CD4-positive, alpha-beta T cell (primary cell): ENCODE measurements at regions not wholly inside any gene's neighbourhood (a gene's known extent, or its start where the extent isn't known, plus 50 kb on each side); places are given as distances from the start of the nearest gene placed in this dataset.

Source experiments
- ATAC-seq: fragments of 200-7000 bp; cut with Tn5 transposase; one replicate; pipeline ENCODE4 v1.10.0; 2022; ENCODE audit warnings: mild to moderate bottlenecking; ENCODE audit not compliant: poor library complexity
- CTCF ChIA-PET: fragments of 350-600 bp; sonication (Branson Sonifier 250); formaldehyde crosslinking; loops from one replicate; lab custom pipeline; 2021; ENCODE audit warnings: antibody characterized with exemption, inconsistent platforms; lab: Charles Lee
- POLR2A ChIA-PET: fragments of 350-600 bp; sonication (Branson Sonifier 250); formaldehyde crosslinking; loops from one replicate; lab custom pipeline; 2021; ENCODE audit warnings: antibody characterized with exemption, inconsistent platforms; lab: Charles Lee
- DNase-seq, 14 experiments: peaks; one replicate each; pipeline ENCODE4 v3.0.0-alpha.2; 2013 to 2020; ENCODE audit warnings: mixed read lengths in 2 of 14
- H3K27ac ChIP-seq, 2 donors: one replicate each; pipeline versions ENCODE4 v1.5.1 to v1.7.0; 2013; ENCODE audit warnings: low read length in 2 of 2, low read depth in 1 of 2, mild to moderate bottlenecking in 1 of 2
- H3K27me3 ChIP-seq, 2 experiments: 1 replicate in 1 of 2; 2 replicates in 1 of 2; pipeline versions ENCODE4 v1.6.1 to v1.7.0; 2013; ENCODE audit warnings: low read length in 2 of 2, control low read depth in 1 of 2, mild to moderate bottlenecking in 1 of 2, moderate library complexity in 1 of 2; ENCODE audit not compliant: insufficient read depth in 2 of 2, control insufficient read depth in 1 of 2
- H3K36me3 ChIP-seq: one replicate; pipeline ENCODE4 v1.6.1; 2013; ENCODE audit warnings: low read length, control low read depth; ENCODE audit not compliant: insufficient read depth
- H3K4me1 ChIP-seq: one replicate; pipeline ENCODE4 v1.6.1; 2013; ENCODE audit warnings: low read length, control low read depth; ENCODE audit not compliant: insufficient read depth
- H3K4me3 ChIP-seq: one replicate; pipeline ENCODE4 v1.5.1; 2013; ENCODE audit warnings: mild to moderate bottlenecking, low read length, moderate library complexity
- H3K9me3 ChIP-seq, 2 experiments: 1 replicate in 1 of 2; 2 replicates in 1 of 2; pipeline versions ENCODE4 v1.6.1 to v1.7.0; 2013; ENCODE audit warnings: low read length in 2 of 2, mild to moderate bottlenecking in 2 of 2, control low read depth in 1 of 2, moderate library complexity in 1 of 2; ENCODE audit not compliant: control insufficient read depth in 1 of 2, insufficient read depth in 1 of 2
- H3K27ac Mint-ChIP-seq: one replicate; pipeline ENCODE4 v1.8.0; 2020; ENCODE audit warnings: mixed read lengths
- H3K27me3 Mint-ChIP-seq: one replicate; pipeline ENCODE4 v1.8.0; 2021; ENCODE audit warnings: mixed read lengths
- H3K36me3 Mint-ChIP-seq: one replicate; pipeline ENCODE4 v1.8.0; 2021; ENCODE audit warnings: low read depth, mixed read lengths
- H3K4me1 Mint-ChIP-seq: one replicate; pipeline ENCODE4 v1.8.0; 2021; ENCODE audit warnings: low read depth, mixed read lengths
- H3K4me3 Mint-ChIP-seq: one replicate; pipeline ENCODE4 v1.8.0; 2020; ENCODE audit warnings: mild to moderate bottlenecking, mixed read lengths
- H3K9me3 Mint-ChIP-seq: one replicate; pipeline ENCODE4 v1.8.0; 2020; ENCODE audit warnings: mixed read lengths
- CTCF ChIP-seq: fragments of 200-600 bp; IDR thresholded peaks from one replicate; pipeline ENCODE4 v1.8.0; 2022; ENCODE audit warnings: antibody characterized with exemption, mild to moderate bottlenecking
- intact Hi-C, 2 experiments: fragments of 100-400 bp; cut with DNase I in 1 of 2; cut with micrococcal nuclease in 1 of 2; formaldehyde crosslinking; loops; one replicate each; pipeline versions ENCODE4 v1.15.1 to v1.9.0; 2023 to 2025; cut with DNase I, micrococcal nuclease

GRCh38 chr4:8704632-8705031 is 112.1 kb downstream of the CPZ start:
- DNase-seq, result no peak
- peaks cover 0 to 37% of the 10 kb centered on the region in 2 experiments for H3K9me3 ChIP-seq
- no peak overlapping the region for H3K4me3 ChIP-seq
- no peaks in the 10 kb centered on the region for H3K4me1 Mint-ChIP-seq
- POLR2A ChIA-PET, result no interaction called here
- H3K27ac Mint-ChIP-seq, result no peak overlapping the region
- no peaks in the 10 kb centered on the region for H3K27me3 ChIP-seq
- H3K4me3 Mint-ChIP-seq, result no peak overlapping the region
- no peaks in the 10 kb centered on the region for H3K4me1 ChIP-seq
- no peak overlapping the region for H3K27ac ChIP-seq
- H3K9me3 Mint-ChIP-seq, result no peaks in the 10 kb centered on the region
- ATAC-seq, result no peak
- no peaks in the 10 kb centered on the region for H3K36me3 Mint-ChIP-seq
- H3K27me3 Mint-ChIP-seq, result peaks cover 5% of the 10 kb centered on the region
- intact Hi-C loops, result no loop called here
- H3K36me3 ChIP-seq, result no peaks in the 10 kb centered on the region
- TF ChIP-seq CTCF, result no peak
- CTCF ChIA-PET, result no interaction called here

- no peaks in the 10 kb centered on the region for H3K27me3 ChIP-seq
- no peak for ATAC-seq
- H3K36me3 ChIP-seq, result no peaks in the 10 kb centered on the region
- peaks cover 0 to 37% of the 10 kb centered on the region in 2 experiments for H3K9me3 ChIP-seq
- ChIA-PET CTCF (no interaction called here), POLR2A (no interaction called here)
- DNase-seq, result no peak
- Mint-ChIP-seq H3K4me1 (no peaks in the 10 kb centered on the region), H3K27me3 (peaks cover 5% of the 10 kb centered on the region), H3K36me3 (no peaks in the 10 kb centered on the region), H3K4me3 (no peak overlapping the region), H3K9me3 (no peaks in the 10 kb centered on the region), H3K27ac (no peak overlapping the region)
- no peak for TF ChIP-seq CTCF
- H3K4me1 ChIP-seq, result no peaks in the 10 kb centered on the region
- intact Hi-C loops, result no loop called here
- no peak overlapping the region for H3K27ac ChIP-seq
- H3K4me3 ChIP-seq, result no peak overlapping the region
These were observed 111.4 kb downstream of the CPZ start for GRCh38 chr4:8703857-8704495.

GRCh38 chr4:8703401-8703696 is 110.8 kb downstream of the CPZ start:
- Histone ChIP-seq H3K9me3 (peaks cover 0 to 37% of the 10 kb centered on the region in 2 experiments), H3K36me3 (no peaks in the 10 kb centered on the region), H3K4me1 (no peaks in the 10 kb centered on the region), H3K27me3 (no peaks in the 10 kb centered on the region), H3K27ac (no peak overlapping the region), H3K4me3 (no peak overlapping the region)
- TF ChIP-seq CTCF, result no peak
- no peaks in the 10 kb centered on the region for H3K36me3 Mint-ChIP-seq
- intact Hi-C loops, result no loop called here
- H3K27ac Mint-ChIP-seq, result no peak overlapping the region
- H3K9me3 Mint-ChIP-seq, result no peaks in the 10 kb centered on the region
- ChIA-PET CTCF (no interaction called here), POLR2A (no interaction called here)
- ATAC-seq, result no peak
- no peak for DNase-seq
- H3K4me3 Mint-ChIP-seq, result no peak overlapping the region
- peaks cover 5% of the 10 kb centered on the region for H3K27me3 Mint-ChIP-seq
- no peaks in the 10 kb centered on the region for H3K4me1 Mint-ChIP-seq
